Parathyroid adenoma (tissue), 2 donors: ENCODE measurements at regions not wholly inside any gene's neighbourhood (a gene's known extent, or its start where the extent isn't known, plus 50 kb on each side); places are given as distances from the start of the nearest gene placed in this dataset.

ENCODE experiments used
- H2AFZ ChIP-seq: fragments of 300-600 bp; sonication (generic); one replicate; pipeline ENCODE4 v1.7.0; 2017; ENCODE audit warnings: antibody characterized with exemption, mild to moderate bottlenecking
- H3K27ac ChIP-seq: fragments of 300-600 bp; sonication (generic); one replicate; pipeline ENCODE4 v1.7.0; 2017
- H3K27me3 ChIP-seq: fragments of 300-600 bp; sonication (generic); one replicate; pipeline ENCODE4 v1.7.0; 2017; ENCODE audit warnings: low read length; ENCODE audit not compliant: control insufficient read depth, insufficient read depth
- H3K36me3 ChIP-seq: fragments of 300-600 bp; sonication (generic); one replicate; pipeline ENCODE4 v1.7.0; 2017; ENCODE audit warnings: low read length; ENCODE audit not compliant: control insufficient read depth, insufficient read depth
- H3K4me1 ChIP-seq: fragments of 300-600 bp; sonication (generic); one replicate; pipeline ENCODE4 v1.7.0; 2017; ENCODE audit warnings: control low read depth
- H3K4me2 ChIP-seq: fragments of 300-600 bp; sonication (generic); one replicate; pipeline ENCODE4 v1.7.0; 2017; ENCODE audit warnings: low read length
- H3K4me3 ChIP-seq: fragments of 300-600 bp; sonication (generic); one replicate; pipeline ENCODE4 v1.7.0; 2017; ENCODE audit warnings: low read depth, low read length
- H3K79me2 ChIP-seq: fragments of 300-600 bp; sonication (generic); one replicate; pipeline ENCODE4 v1.7.0; 2017; ENCODE audit warnings: control low read depth
- H3K9ac ChIP-seq: fragments of 300-600 bp; sonication (generic); one replicate; pipeline ENCODE4 v1.7.0; 2017; ENCODE audit warnings: mild to moderate bottlenecking
- H3K9me3 ChIP-seq: fragments of 300-600 bp; sonication (generic); one replicate; pipeline ENCODE4 v1.7.0; 2017; ENCODE audit warnings: low read length; ENCODE audit not compliant: control insufficient read depth
- CTCF ChIP-seq: fragments of 300-600 bp; sonication (generic); IDR thresholded peaks from one replicate; pipeline ENCODE4 v1.7.0; 2017; ENCODE audit warnings: antibody characterized with exemption, mild to moderate bottlenecking
- donor health status: primary hyperparathyroidism.

GRCh38 chr5:123805300-123805699, 293.3 kb downstream of the CSNK1G3 start:
- no peaks in the 10 kb centered on the region for H3K9me3 ChIP-seq
- no peaks in the 10 kb centered on the region for H3K36me3 ChIP-seq
- no peak overlapping the region for H3K9ac ChIP-seq
- H3K79me2 ChIP-seq, result no peaks in the 10 kb centered on the region
- no peak for TF ChIP-seq CTCF
- H3K4me3 ChIP-seq, result no peak overlapping the region
- peaks cover 6% of the 10 kb centered on the region for H3K4me1 ChIP-seq
- H2AFZ ChIP-seq, result no peak overlapping the region
- no peak overlapping the region for H3K27ac ChIP-seq
- no peak overlapping the region for H3K4me2 ChIP-seq
- H3K27me3 ChIP-seq, result no peaks in the 10 kb centered on the region

- peaks cover under 1% of the 10 kb centered on the region for H3K4me1 ChIP-seq
- no peak overlapping the region for H3K27ac ChIP-seq
- no peak overlapping the region for H2AFZ ChIP-seq
These were observed 291.4 kb downstream of the CSNK1G3 start for GRCh38 chr5:123803359-123803758.

GRCh38 chr5:123802298-123802951, 290.4 kb downstream of the CSNK1G3 start:
- Histone ChIP-seq H3K4me1 (no peaks in the 10 kb centered on the region), H3K9ac (no peak overlapping the region), H3K4me3 (no peak overlapping the region), H3K4me2 (no peak overlapping the region), H3K27ac (no peak overlapping the region), H2AFZ (no peak overlapping the region), H3K79me2 (no peaks in the 10 kb centered on the region), H3K9me3 (no peaks in the 10 kb centered on the region), H3K27me3 (no peaks in the 10 kb centered on the region), H3K36me3 (no peaks in the 10 kb centered on the region)
- no peak for TF ChIP-seq CTCF

More at GRCh38 chr5:123803359-123803758, 291.4 kb downstream of the CSNK1G3 start:
- no peak overlapping the region for H3K4me3 ChIP-seq
- no peak for TF ChIP-seq CTCF
- no peak overlapping the region for H3K9ac ChIP-seq
- no peaks in the 10 kb centered on the region for H3K9me3 ChIP-seq
- no peaks in the 10 kb centered on the region for H3K79me2 ChIP-seq
- H3K27me3 ChIP-seq, result no peaks in the 10 kb centered on the region
- H3K4me2 ChIP-seq, result no peak overlapping the region
- H3K36me3 ChIP-seq, result no peaks in the 10 kb centered on the region

GRCh38 chr5:123800640-123801039, 288.7 kb downstream of the CSNK1G3 start:
- H3K4me3 ChIP-seq, result no peak overlapping the region
- H3K27me3 ChIP-seq, result no peaks in the 10 kb centered on the region
- H3K4me2 ChIP-seq, result no peak overlapping the region

More at GRCh38 chr5:123800640-123801039, 288.7 kb downstream of the CSNK1G3 start:
- Histone ChIP-seq H3K9ac (no peak overlapping the region), H3K36me3 (no peaks in the 10 kb centered on the region), H3K4me1 (no peaks in the 10 kb centered on the region), H3K9me3 (no peaks in the 10 kb centered on the region), H2AFZ (no peak overlapping the region), H3K79me2 (no peaks in the 10 kb centered on the region), H3K27ac (no peak overlapping the region)
- TF ChIP-seq CTCF, result no peak
